Activated CD4-positive, alpha-beta T cell treated with anti-CD3 and anti-CD28 coated beads for 36 hours (primary cell): ENCODE measurements at regions not wholly inside any gene's neighbourhood (a gene's known extent, or its start where the extent isn't known, plus 50 kb on each side); places are given as distances from the start of the nearest gene placed in this dataset.
"Not testable (repeated sequence)": the region's sequence is repeated elsewhere in the genome, so short reads cannot be mapped to it uniquely, and the experiment has no call there.

Source experiments
- ATAC-seq: fragments of 200-7000 bp; cut with Tn5 transposase; one replicate; pipeline ENCODE4 v1.10.0; 2021; ENCODE audit warnings: mild to moderate bottlenecking, moderate library complexity
- CTCF ChIA-PET: fragments of 350-600 bp; sonication (Branson Sonifier 250); formaldehyde crosslinking; loops from one replicate; lab custom pipeline; 2021; ENCODE audit warnings: antibody characterized with exemption; lab: Charles Lee
- POLR2A ChIA-PET: fragments of 350-600 bp; sonication (Branson Sonifier 250); formaldehyde crosslinking; loops from one replicate; lab custom pipeline; 2021; ENCODE audit warnings: antibody characterized with exemption, inconsistent platforms; lab: Charles Lee
- DNase-seq: peaks from one replicate; pipeline ENCODE4 v3.0.0-alpha.2; 2020
- H3K27ac Mint-ChIP-seq: one replicate; pipeline ENCODE4 v1.8.0; 2021; ENCODE audit warnings: mixed read lengths
- H3K27me3 Mint-ChIP-seq: one replicate; pipeline ENCODE4 v1.8.0; 2021; ENCODE audit warnings: mixed read lengths
- H3K36me3 Mint-ChIP-seq: one replicate; pipeline ENCODE4 v1.8.0; 2021; ENCODE audit warnings: low read depth, mixed read lengths
- H3K4me1 Mint-ChIP-seq: one replicate; pipeline ENCODE4 v1.8.0; 2021; ENCODE audit warnings: mixed read lengths
- H3K4me3 Mint-ChIP-seq: one replicate; pipeline ENCODE4 v1.8.0; 2021; ENCODE audit warnings: mild to moderate bottlenecking, moderate library complexity, mixed read lengths
- H3K9me3 Mint-ChIP-seq: one replicate; pipeline ENCODE4 v1.8.0; 2021; ENCODE audit warnings: low read depth, mixed read lengths
- intact Hi-C, 2 experiments: fragments of 100-400 bp; cut with DNase I in 1 of 2; cut with micrococcal nuclease in 1 of 2; formaldehyde crosslinking; loops; one replicate each; pipeline versions ENCODE4 v1.14.2 to v1.15.1; 2022 to 2024; cut with DNase I, micrococcal nuclease

DNA sequence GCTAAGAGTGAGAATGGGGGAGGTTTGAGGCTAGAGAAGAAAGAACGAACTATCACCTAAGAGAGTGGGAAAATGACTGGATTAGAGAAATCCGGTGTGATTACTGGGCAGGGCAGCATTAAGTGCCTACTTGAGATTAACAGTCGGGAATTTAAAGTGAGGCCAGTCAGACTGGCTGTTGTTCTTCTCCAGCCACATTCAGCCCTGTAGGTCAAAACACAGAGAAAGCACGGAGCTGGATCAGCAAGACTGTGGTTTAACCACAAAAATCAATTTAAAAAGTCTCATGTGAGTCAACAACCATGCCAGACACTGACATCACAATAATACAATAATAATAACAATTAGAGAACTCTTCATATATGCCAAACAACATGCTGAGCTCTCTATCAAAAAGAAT is 301.9 kb upstream of the SGK1 start:
- no peak for ATAC-seq
- H3K4me3 Mint-ChIP-seq = no peak overlapping the region
- no peak overlapping the region for H3K27ac Mint-ChIP-seq
- peaks cover 4% of the 10 kb centered on the region for H3K4me1 Mint-ChIP-seq
- CTCF ChIA-PET = interaction anchor here (0.6 to 6.9 kb wide), 4 partner anchors 15 to 455 kb away, joined by 3 to 26 read pairs (median 3); no protein-coding TSS in a partner anchor
- intact Hi-C loops = no loop called here
- POLR2A ChIA-PET = no interaction called here
- no peaks in the 10 kb centered on the region for H3K27me3 Mint-ChIP-seq
- no peak for DNase-seq
- H3K36me3 Mint-ChIP-seq = no peaks in the 10 kb centered on the region
- H3K9me3 Mint-ChIP-seq = no peaks in the 10 kb centered on the region

DNA sequence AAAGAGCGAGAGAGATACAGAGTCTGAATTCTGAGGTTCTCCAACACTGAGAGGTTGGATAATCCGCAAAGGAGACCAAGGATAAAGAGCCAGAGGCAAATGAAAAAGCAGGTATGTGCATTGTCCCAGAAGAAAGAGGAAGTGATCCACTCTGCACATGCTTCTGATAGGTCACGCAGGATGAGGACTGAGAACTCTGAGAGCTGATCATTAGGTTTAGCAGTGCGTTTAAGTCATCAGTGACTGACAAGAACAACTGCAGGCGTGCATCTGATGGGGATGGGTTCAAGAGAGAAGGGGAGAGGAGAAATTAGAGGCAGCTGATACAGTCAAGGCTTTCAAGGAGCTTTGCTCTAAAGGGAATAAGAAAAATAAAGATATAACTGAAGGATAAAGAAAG is 301.2 kb upstream of the SGK1 start:
- ChIA-PET POLR2A (no interaction called here), CTCF (interaction anchor here (6.9 kb wide), 1 partner anchor 22 kb away, joined by 26 read pairs; no protein-coding TSS in a partner anchor)
- no peaks in the 10 kb centered on the region for H3K27me3 Mint-ChIP-seq
- ATAC-seq (no peak), DNase-seq (no peak)
- intact Hi-C loops = no loop called here
- no peaks in the 10 kb centered on the region for H3K9me3 Mint-ChIP-seq
- peaks cover 4% of the 10 kb centered on the region for H3K4me1 Mint-ChIP-seq
- no peaks in the 10 kb centered on the region for H3K36me3 Mint-ChIP-seq
- no peak overlapping the region for H3K27ac Mint-ChIP-seq
- no peak overlapping the region for H3K4me3 Mint-ChIP-seq

DNA sequence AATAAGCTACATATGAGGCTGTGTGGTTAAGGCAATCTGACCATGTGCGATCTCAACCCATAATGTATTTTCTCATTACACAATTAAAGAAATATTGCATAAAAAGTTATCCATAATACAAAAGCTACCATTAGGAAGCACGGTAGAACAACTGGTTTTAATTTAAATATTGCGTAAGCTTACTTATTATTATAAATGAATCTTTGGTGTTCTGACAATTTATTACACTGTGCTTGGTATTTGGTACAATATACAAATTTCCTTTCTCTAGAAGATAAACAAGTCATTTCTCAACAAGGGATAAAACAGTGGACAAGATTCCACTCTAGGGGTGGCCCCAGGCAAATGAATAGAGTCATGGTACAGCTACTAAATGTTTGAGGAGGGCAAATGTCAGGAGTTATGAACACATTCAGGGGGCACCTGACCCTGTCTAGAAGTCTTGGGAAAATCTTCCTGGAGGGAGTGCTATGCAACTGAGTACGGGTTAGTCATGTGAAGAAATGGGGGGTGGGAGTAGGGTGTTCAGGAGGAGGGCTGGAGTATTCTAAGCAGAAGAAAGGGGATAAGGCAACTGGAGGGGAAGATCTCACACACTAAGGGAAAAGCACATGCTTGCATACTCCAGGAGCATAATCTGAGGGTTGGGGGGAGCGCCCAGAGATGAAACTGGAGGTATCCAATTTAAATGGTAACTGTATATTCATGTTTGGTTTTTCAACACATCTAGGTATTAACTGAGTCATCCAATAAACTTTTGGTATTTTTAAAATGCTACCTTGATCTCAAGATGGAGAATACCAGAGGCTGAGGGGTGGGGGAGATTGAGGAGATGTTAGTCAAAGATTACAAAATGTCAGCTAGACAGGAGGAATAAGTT is 296.9 kb upstream of the SGK1 start:
- ATAC-seq (no peak), DNase-seq (no peak)
- intact Hi-C loops = no loop called here
- Mint-ChIP-seq H3K4me1 (no peaks in the 10 kb centered on the region), H3K36me3 (no peaks in the 10 kb centered on the region), H3K4me3 (no peak overlapping the region), H3K27ac (no peak overlapping the region), H3K9me3 (no peaks in the 10 kb centered on the region), H3K27me3 (no peaks in the 10 kb centered on the region)
- ChIA-PET CTCF (interaction anchor here (0.5 to 2.2 kb wide), 4 partner anchors 9 to 385 kb away, joined by 3 to 6 read pairs (median 3); no protein-coding TSS in a partner anchor), POLR2A (interaction anchor here (0.7 kb wide), 1 partner anchor 269 kb away, joined by 8 read pairs; no protein-coding TSS in a partner anchor)

DNA sequence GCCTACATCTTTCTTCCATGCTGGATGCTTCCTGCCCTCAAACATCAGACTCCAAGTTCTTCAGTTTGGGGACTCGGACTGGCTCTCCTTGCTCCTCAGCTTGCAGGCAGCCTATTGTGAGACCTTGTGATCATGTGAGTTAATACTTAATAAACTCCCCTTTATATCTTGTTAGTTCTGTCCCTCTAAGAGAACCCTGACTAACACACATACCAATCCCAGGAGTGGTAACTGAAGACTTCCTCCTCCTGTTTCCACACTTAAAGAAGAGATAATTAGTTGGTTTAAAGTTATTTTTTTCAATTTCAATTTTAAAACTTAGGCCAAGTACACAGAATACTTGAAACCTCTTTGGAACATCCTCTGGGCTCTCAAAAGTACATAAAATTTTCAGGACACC is 294.2 kb upstream of the SGK1 start:
- H3K27me3 Mint-ChIP-seq, H3K36me3 Mint-ChIP-seq, ATAC-seq, H3K9me3 Mint-ChIP-seq, H3K4me3 Mint-ChIP-seq, H3K27ac Mint-ChIP-seq, intact Hi-C loops, DNase-seq, POLR2A ChIA-PET, H3K4me1 Mint-ChIP-seq: not testable (repeated sequence)
- CTCF ChIA-PET = interaction anchor here (1.4 to 1.7 kb wide), 2 partner anchors 11 to 328 kb away, joined by 4 read pairs; no protein-coding TSS in a partner anchor

DNA sequence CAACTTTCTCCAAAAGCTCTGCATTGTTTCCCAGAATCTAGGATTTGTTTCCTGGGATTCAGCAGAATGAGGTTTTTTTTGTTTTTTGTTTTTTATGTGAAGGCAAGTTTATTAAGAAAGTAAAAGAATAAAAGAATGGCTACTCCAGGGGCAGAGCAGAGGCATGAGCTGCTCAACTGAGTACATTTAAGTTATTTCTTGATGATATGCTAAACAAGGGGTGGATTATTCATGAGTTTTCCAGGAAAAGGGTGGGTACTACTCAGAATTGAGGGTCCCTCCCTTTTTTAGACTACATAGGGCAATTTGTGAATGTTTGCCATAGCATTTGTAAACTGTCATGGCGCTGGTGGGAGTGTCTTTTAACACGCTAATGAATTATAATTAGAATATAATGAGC is 292.5 kb upstream of the SGK1 start:
- ChIA-PET POLR2A (no interaction called here), CTCF (interaction anchor here (0.6 kb wide), 1 partner anchor 192 kb away, joined by 3 read pairs; no protein-coding TSS in a partner anchor)
- no peak overlapping the region for H3K4me3 Mint-ChIP-seq

DNA sequence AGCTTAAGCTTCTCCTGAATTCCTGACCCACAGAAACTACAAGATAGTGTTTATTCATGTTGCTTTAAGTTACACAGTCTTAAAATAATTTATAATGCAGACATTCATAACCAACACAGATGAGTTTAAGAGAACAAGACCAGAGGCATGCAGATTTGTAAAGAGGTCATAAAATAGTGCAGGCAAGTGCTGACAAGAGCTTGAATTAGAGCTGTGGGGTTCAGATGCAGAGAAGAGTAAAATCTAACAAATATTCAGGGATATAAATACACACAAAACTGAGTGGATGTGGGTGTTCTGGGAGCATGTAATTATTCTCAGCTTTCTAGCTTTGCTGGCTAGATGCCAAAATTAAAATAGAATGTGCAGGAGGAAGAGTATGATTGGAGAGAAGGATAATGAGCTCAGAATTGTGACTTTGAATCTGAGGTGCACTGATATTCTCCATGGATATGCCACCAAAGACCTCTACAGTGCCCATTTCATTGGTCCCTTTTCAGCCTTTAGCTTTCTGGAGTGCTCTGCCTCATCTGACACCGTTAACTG is 291.9 kb upstream of the SGK1 start:
- ATAC-seq (no peak), DNase-seq (no peak)
- H3K9me3 Mint-ChIP-seq = no peaks in the 10 kb centered on the region
- ChIA-PET CTCF (interaction anchor here (0.6 to 0.8 kb wide), 2 partner anchors 153 to 193 kb away, joined by 3 to 4 read pairs; no protein-coding TSS in a partner anchor), POLR2A (no interaction called here)
- intact Hi-C loops = no loop called here
- H3K27ac Mint-ChIP-seq = no peak overlapping the region
- H3K27me3 Mint-ChIP-seq = no peaks in the 10 kb centered on the region
- H3K4me1 Mint-ChIP-seq = no peaks in the 10 kb centered on the region
- H3K36me3 Mint-ChIP-seq = no peaks in the 10 kb centered on the region
- H3K4me3 Mint-ChIP-seq = no peak overlapping the region

More for the DNA sequence above, 292.5 kb upstream of the SGK1 start:
- ATAC-seq (no peak), DNase-seq (no peak)
- intact Hi-C loops = no loop called here
- no peaks in the 10 kb centered on the region for H3K36me3 Mint-ChIP-seq
- H3K4me1 Mint-ChIP-seq = no peaks in the 10 kb centered on the region
- H3K27ac Mint-ChIP-seq = no peak overlapping the region
- H3K9me3 Mint-ChIP-seq = no peaks in the 10 kb centered on the region
- no peaks in the 10 kb centered on the region for H3K27me3 Mint-ChIP-seq

DNA sequence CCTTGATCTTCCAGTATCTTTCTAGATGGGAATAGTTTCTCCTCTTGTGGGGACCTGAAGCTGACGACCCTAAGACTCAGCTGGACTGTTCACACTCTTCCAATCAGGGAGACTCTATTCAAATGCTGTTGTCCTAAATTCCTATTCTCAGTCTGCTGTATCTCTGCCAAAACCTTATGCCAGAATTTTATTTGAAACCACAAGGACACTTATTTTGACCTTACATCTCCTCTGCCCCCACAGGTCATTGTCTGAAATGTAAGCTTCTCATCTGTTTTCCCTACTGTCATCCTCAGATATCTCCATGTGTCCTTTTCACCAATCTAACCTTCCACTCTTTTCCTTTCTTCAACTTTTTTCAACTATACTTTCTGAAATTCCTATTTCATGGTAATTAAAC is 289.5 kb upstream of the SGK1 start:
- ATAC-seq (no peak), DNase-seq (no peak)
- no peaks in the 10 kb centered on the region for H3K9me3 Mint-ChIP-seq
- ChIA-PET POLR2A (no interaction called here), CTCF (interaction anchor here (0.9 kb wide), 1 partner anchor 15 kb away, joined by 3 read pairs; no protein-coding TSS in a partner anchor)
- no peaks in the 10 kb centered on the region for H3K4me1 Mint-ChIP-seq
- H3K36me3 Mint-ChIP-seq = no peaks in the 10 kb centered on the region
- intact Hi-C loops = no loop called here
- H3K4me3 Mint-ChIP-seq = no peak overlapping the region
- H3K27me3 Mint-ChIP-seq = no peaks in the 10 kb centered on the region
- no peak overlapping the region for H3K27ac Mint-ChIP-seq

DNA sequence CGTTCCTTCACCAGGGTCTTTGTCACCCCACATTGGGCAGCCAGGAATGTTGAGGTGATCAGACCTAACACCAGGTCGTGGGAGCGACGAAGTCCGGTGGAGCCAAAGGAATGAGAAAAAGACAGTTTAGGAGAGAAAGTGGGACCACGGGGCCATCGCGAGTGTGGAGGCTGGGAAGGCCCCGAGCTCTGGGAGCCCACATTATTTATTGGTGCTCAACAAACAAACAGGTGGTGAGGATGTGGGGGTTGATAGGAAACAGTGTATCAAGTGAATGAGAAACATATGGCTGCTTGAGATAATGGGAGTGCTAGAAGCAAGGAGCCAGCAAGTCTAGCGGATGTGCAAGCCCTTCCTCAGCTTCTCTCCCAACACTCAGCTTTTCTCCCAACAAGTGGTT is 287.1 kb upstream of the SGK1 start:
- no peak overlapping the region for H3K4me3 Mint-ChIP-seq
- intact Hi-C loops = no loop called here
- H3K27ac Mint-ChIP-seq = no peak overlapping the region
- no peak for DNase-seq
- H3K9me3 Mint-ChIP-seq = peaks cover 8% of the 10 kb centered on the region
- ATAC-seq = no peak
- CTCF ChIA-PET = interaction anchor here (0.8 kb wide), 1 partner anchor 217 kb away, joined by 3 read pairs; no protein-coding TSS in a partner anchor
- H3K36me3 Mint-ChIP-seq = peaks cover 3% of the 10 kb centered on the region
- POLR2A ChIA-PET = no interaction called here
- H3K4me1 Mint-ChIP-seq = no peaks in the 10 kb centered on the region
- H3K27me3 Mint-ChIP-seq = no peaks in the 10 kb centered on the region

DNA sequence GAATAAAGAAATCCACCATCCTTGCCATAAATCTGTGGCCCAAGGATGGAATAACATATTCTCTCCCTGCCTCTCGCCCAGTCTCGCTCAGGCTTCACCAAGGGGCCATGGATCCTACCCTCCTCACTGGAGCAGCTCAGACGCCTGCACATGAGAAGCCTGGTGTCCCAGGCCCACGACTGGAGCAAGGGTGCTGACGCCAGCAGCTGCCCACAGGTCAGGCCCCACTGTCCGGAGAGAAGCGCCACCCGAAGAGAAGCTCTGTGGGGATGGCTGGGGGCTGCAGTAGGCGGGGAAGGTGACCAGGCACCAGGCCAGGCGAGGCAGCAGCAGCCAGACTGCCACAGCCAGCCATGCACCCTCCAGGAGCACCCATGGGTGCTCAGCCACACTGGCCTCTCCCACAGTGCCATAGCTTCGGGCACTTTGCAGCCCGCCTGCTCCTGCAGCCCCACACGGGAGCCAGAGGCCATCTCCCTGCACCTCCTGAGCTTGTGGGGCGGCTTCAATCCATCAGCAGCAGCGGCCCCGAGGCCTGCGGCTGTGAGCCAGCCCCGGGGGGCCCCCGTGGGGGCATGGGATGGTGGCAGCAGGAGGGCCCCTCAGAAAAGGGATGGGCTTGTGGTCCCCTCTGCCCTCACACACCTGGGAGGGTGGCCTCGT is 286.2 kb upstream of the SGK1 start:
- ChIA-PET POLR2A (no interaction called here), CTCF (interaction anchor here (0.7 to 0.8 kb wide), 2 partner anchors 217 to 423 kb away, joined by 3 to 4 read pairs; no protein-coding TSS in a partner anchor)
- H3K36me3 Mint-ChIP-seq = peaks cover 3% of the 10 kb centered on the region
- peaks cover 8% of the 10 kb centered on the region for H3K9me3 Mint-ChIP-seq
- no peak overlapping the region for H3K27ac Mint-ChIP-seq
- H3K4me3 Mint-ChIP-seq = no peak overlapping the region
- DNase-seq = no peak
- no peaks in the 10 kb centered on the region for H3K27me3 Mint-ChIP-seq
- ATAC-seq = no peak
- intact Hi-C loops = no loop called here
- H3K4me1 Mint-ChIP-seq = no peaks in the 10 kb centered on the region

DNA sequence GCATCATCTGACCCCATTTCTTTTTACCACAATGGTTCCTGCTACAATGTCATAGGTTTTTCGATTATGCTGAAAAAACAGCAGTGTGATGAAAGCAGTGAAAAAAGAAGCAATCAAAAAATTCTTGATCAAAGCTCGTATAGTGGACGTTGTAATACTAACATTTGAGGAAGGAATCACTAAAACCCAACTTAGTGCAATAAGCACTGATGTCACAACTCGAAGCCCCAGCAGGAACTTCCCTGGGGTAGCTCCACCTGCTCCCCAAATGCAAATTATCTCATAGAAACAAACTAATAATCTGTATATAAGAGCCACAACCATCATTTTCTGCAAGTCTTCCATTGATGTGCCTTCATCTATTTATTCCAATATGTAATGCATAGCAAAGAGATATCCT is 285.6 kb upstream of the SGK1 start:
- Mint-ChIP-seq H3K36me3 (peaks cover 3% of the 10 kb centered on the region), H3K27ac (no peak overlapping the region), H3K27me3 (no peaks in the 10 kb centered on the region), H3K4me3 (no peak overlapping the region), H3K9me3 (peaks cover 8% of the 10 kb centered on the region), H3K4me1 (no peaks in the 10 kb centered on the region)
- intact Hi-C loops = no loop called here
- DNase-seq (no peak), ATAC-seq (no peak)
- POLR2A ChIA-PET = no interaction called here
- CTCF ChIA-PET = interaction anchor here (0.6 kb wide), 1 partner anchor 73 kb away, joined by 3 read pairs; no protein-coding TSS in a partner anchor

DNA sequence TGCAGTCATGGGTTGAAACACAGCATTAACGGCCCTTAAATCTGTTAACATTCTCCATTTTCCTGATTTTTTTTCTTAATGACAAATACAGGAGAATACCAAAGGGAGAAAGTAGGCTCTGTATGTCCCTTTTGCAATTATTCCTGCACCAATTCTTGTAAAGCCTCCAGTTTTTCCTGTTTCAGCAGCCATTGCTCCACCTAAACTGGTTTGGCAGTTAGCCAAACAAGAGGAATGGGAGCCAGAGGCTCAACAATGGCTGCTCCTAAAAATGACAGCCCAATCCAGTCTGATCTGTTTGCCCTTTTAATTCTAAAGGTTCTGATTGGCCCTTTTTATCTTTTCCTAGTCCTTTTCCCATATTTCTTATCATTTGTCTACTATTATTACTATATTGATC is 284.2 kb upstream of the SGK1 start:
- Mint-ChIP-seq H3K27ac (no peak overlapping the region), H3K9me3 (peaks cover 8% of the 10 kb centered on the region), H3K4me3 (no peak overlapping the region), H3K36me3 (peaks cover 3% of the 10 kb centered on the region), H3K4me1 (no peaks in the 10 kb centered on the region), H3K27me3 (no peaks in the 10 kb centered on the region)
- DNase-seq (no peak), ATAC-seq (no peak)
- POLR2A ChIA-PET = no interaction called here
- CTCF ChIA-PET = no interaction called here
- intact Hi-C loops = no loop called here
